ENCODE measurements at regions not wholly inside any gene's neighbourhood (a gene's known extent, or its start where the extent isn't known, plus 50 kb on each side); places are given as distances from the start of the nearest gene placed in this dataset.

GRCh38 chr17:12438813-12439586, 226.7 kb upstream of the MYOCD start:
- TF ChIP-seq CTCF (conservative IDR thresholded peaks at IDR 0.05; ENCODE audit: low read depth, low read length) (no peak), EZH2 (IDR thresholded peaks at IDR 0.05; ENCODE audit: borderline replicate concordance, low read depth, low read length, poor library complexity, severe bottlenecking) (no peak)
